SK-N-MC (cell line): ENCODE measurements at regions not wholly inside any gene's neighbourhood (a gene's known extent, or its start where the extent isn't known, plus 50 kb on each side); places are given as distances from the start of the nearest gene placed in this dataset.

Experiments used
- EZH2 ChIP-seq: fragments of 200-600 bp; sonication (generic); IDR thresholded peaks from one replicate; pipeline ENCODE4 v1.6.1; 2017; ENCODE audit warnings: antibody characterized with exemption
- POLR2AphosphoS5 ChIP-seq: IDR thresholded peaks from 2 replicates; pipeline ENCODE4 v1.6.1; 2012; ENCODE audit warnings: mild to moderate bottlenecking, low read depth, low read length, borderline replicate concordance

GRCh38 chr1:115213130-115213529 is 123.8 kb upstream of the TSPAN2 start:
- TF ChIP-seq POLR2AphosphoS5 (no peak), EZH2 (no peak)
